ENCODE measurements at regions not wholly inside any gene's neighbourhood (a gene's known extent, or its start where the extent isn't known, plus 50 kb on each side); places are given as distances from the start of the nearest gene placed in this dataset.

DNA sequence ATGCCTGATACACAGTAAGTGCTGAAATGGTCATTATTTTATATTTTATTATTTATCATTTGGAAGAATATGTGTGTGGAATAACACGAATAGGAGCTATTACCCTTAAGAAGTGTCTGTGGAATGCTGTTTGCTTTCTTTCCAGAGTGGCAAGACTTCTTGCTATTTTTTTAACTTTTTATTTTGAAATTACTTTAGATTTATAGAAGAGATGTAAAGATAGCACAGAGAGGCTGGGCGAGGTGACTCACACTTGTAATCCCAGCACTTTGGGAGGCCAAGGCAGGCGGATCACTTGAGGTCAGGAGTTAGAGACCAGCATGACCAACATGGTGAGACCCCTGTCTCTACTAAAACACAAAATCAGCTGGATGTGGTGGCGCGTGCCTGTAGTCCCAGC is 58.9 kb upstream of the PAX6 start:
- TF ChIP-seq POLR2A (IDR thresholded peaks at IDR 0.05) (no peak), POLR2AphosphoS5 (IDR thresholded peaks at IDR 0.05) (no peak)
- TF ChIP-seq, protein P1, sequence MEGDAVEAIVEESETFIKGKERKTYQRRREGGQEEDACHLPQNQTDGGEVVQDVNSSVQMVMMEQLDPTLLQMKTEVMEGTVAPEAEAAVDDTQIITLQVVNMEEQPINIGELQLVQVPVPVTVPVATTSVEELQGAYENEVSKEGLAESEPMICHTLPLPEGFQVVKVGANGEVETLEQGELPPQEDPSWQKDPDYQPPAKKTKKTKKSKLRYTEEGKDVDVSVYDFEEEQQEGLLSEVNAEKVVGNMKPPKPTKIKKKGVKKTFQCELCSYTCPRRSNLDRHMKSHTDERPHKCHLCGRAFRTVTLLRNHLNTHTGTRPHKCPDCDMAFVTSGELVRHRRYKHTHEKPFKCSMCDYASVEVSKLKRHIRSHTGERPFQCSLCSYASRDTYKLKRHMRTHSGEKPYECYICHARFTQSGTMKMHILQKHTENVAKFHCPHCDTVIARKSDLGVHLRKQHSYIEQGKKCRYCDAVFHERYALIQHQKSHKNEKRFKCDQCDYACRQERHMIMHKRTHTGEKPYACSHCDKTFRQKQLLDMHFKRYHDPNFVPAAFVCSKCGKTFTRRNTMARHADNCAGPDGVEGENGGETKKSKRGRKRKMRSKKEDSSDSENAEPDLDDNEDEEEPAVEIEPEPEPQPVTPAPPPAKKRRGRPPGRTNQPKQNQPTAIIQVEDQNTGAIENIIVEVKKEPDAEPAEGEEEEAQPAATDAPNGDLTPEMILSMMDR (IDR thresholded peaks at IDR 0.05): no peak
